ENCODE measurements at regions not wholly inside any gene's neighbourhood (a gene's known extent, or its start where the extent isn't known, plus 50 kb on each side); places are given as distances from the start of the nearest gene placed in this dataset.
"Not testable (repeated sequence)": the region's sequence is repeated elsewhere in the genome, so short reads cannot be mapped to it uniquely, and the experiment has no call there.

DNA sequence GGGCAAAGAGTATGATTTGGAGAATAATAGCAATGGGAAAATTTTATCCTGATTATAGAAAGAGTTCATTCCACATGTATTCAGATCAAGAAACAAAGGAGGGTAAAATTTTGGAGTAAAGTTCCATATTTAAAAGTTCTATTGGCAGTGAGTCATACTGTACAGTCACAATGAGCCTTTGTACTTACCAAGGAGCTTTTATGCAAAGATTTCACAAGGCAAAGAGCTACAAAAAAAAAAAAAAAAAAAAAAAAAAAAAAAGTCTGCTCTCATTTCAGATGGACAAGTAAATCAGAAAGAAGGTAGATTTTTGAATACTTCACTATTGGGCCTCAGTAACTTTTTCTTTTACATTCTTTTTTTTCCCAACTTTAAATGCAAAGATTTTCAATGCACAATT is 1802.2 kb upstream of the PIK3C3 start:
- Histone ChIP-seq H3K4me2 (ENCODE audit: low read length) (no peak overlapping the region), H3K9ac (ENCODE audit: low read length) (no peak overlapping the region), H3K36me3 (ENCODE audit: insufficient read depth, low read length) (no peaks in the 10 kb centered on the region), H3K9me2 (ENCODE audit: low read depth, low read length) (no peaks in the 10 kb centered on the region), H3K27ac (ENCODE audit: low read depth, low read length, poor library complexity, severe bottlenecking) (no peak overlapping the region), H3F3A (ENCODE audit: insufficient read depth, low read length) (no peaks in the 10 kb centered on the region), H3K4me1 (ENCODE audit: insufficient read depth, low read length, severe bottlenecking) (no peaks in the 10 kb centered on the region), H4K20me1 (ENCODE audit: insufficient read depth, low read length) (no peaks in the 10 kb centered on the region), H3K4me3 (ENCODE audit: low read depth, low read length, poor library complexity, severe bottlenecking) (no peak overlapping the region), H2AFZ (ENCODE audit: low read length) (no peak overlapping the region), H3K79me2 (ENCODE audit: insufficient read depth, low read length) (no peaks in the 10 kb centered on the region), H3K27me3 (ENCODE audit: insufficient read depth, low read length) (no peaks in the 10 kb centered on the region), H3K9me3 (ENCODE audit: low read length) (no peaks in the 10 kb centered on the region)
- no peak for TF ChIP-seq EZH2 (IDR thresholded peaks at IDR 0.05; ENCODE audit: borderline replicate concordance, low read length)
- TF ChIP-seq, protein P1, sequence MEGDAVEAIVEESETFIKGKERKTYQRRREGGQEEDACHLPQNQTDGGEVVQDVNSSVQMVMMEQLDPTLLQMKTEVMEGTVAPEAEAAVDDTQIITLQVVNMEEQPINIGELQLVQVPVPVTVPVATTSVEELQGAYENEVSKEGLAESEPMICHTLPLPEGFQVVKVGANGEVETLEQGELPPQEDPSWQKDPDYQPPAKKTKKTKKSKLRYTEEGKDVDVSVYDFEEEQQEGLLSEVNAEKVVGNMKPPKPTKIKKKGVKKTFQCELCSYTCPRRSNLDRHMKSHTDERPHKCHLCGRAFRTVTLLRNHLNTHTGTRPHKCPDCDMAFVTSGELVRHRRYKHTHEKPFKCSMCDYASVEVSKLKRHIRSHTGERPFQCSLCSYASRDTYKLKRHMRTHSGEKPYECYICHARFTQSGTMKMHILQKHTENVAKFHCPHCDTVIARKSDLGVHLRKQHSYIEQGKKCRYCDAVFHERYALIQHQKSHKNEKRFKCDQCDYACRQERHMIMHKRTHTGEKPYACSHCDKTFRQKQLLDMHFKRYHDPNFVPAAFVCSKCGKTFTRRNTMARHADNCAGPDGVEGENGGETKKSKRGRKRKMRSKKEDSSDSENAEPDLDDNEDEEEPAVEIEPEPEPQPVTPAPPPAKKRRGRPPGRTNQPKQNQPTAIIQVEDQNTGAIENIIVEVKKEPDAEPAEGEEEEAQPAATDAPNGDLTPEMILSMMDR (IDR thresholded peaks at IDR 0.05; ENCODE audit: low read length): no peak

DNA sequence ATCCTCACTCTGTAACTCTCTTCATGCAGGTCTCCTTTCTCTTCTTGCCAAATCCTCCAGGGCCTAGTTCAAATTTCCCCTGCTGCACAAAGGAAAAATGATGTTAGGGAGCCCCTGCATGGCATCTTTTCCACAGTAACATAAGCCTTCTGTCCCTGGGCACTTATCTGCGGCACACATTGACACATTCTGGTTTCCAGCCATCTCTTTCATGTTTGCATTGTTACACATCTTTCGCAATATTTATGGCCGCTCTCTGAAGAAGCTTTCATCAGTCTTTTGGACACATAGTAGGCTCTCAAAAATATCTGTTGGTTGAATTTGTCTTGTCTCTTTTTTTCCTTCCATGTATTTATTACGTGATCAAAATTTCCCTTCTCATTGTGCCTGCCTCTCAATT is 1806.1 kb upstream of the PIK3C3 start:
- H3K9ac ChIP-seq (ENCODE audit: low read length): no peak overlapping the region
- H2AFZ ChIP-seq (ENCODE audit: low read length): no peak overlapping the region
- no peaks in the 10 kb centered on the region for H3F3A ChIP-seq (ENCODE audit: insufficient read depth, low read length)
- no peak overlapping the region for H3K27ac ChIP-seq (ENCODE audit: low read depth, low read length, poor library complexity, severe bottlenecking)
- H3K4me2 ChIP-seq (ENCODE audit: low read length): no peak overlapping the region
- no peaks in the 10 kb centered on the region for H3K9me3 ChIP-seq (ENCODE audit: low read length)
- no peaks in the 10 kb centered on the region for H3K79me2 ChIP-seq (ENCODE audit: insufficient read depth, low read length)
- no peak overlapping the region for H3K4me3 ChIP-seq (ENCODE audit: low read depth, low read length, poor library complexity, severe bottlenecking)
- H3K4me1 ChIP-seq (ENCODE audit: insufficient read depth, low read length, severe bottlenecking): no peaks in the 10 kb centered on the region
- H3K27me3 ChIP-seq (ENCODE audit: insufficient read depth, low read length): no peaks in the 10 kb centered on the region
- no peaks in the 10 kb centered on the region for H4K20me1 ChIP-seq (ENCODE audit: insufficient read depth, low read length)
- no peaks in the 10 kb centered on the region for H3K36me3 ChIP-seq (ENCODE audit: insufficient read depth, low read length)
- H3K9me2 ChIP-seq (ENCODE audit: low read depth, low read length): no peaks in the 10 kb centered on the region
- no peak for TF ChIP-seq EZH2 (IDR thresholded peaks at IDR 0.05; ENCODE audit: borderline replicate concordance, low read length)
- TF ChIP-seq, protein P1 (IDR thresholded peaks at IDR 0.05; ENCODE audit: low read length): no peak

GRCh38 chr18:40133253-40133652 is 1821.8 kb upstream of the PIK3C3 start:
- TF ChIP-seq EZH2 (IDR thresholded peaks at IDR 0.05; ENCODE audit: borderline replicate concordance, low read length): no peak
- TF ChIP-seq, protein P1 (IDR thresholded peaks at IDR 0.05; ENCODE audit: low read length): no peak
- no peaks in the 10 kb centered on the region for H3F3A ChIP-seq (ENCODE audit: insufficient read depth, low read length)
- H3K4me3 ChIP-seq (ENCODE audit: low read depth, low read length, poor library complexity, severe bottlenecking): no peak overlapping the region
- no peaks in the 10 kb centered on the region for H3K9me3 ChIP-seq (ENCODE audit: low read length)
- no peaks in the 10 kb centered on the region for H3K36me3 ChIP-seq (ENCODE audit: insufficient read depth, low read length)
- H2AFZ ChIP-seq (ENCODE audit: low read length): no peak overlapping the region
- no peak overlapping the region for H3K9ac ChIP-seq (ENCODE audit: low read length)
- H3K4me2 ChIP-seq (ENCODE audit: low read length): no peak overlapping the region
- H3K9me2 ChIP-seq (ENCODE audit: low read depth, low read length): no peaks in the 10 kb centered on the region
- H3K27me3 ChIP-seq (ENCODE audit: insufficient read depth, low read length): no peaks in the 10 kb centered on the region
- no peak overlapping the region for H3K27ac ChIP-seq (ENCODE audit: low read depth, low read length, poor library complexity, severe bottlenecking)
- H4K20me1 ChIP-seq (ENCODE audit: insufficient read depth, low read length): no peaks in the 10 kb centered on the region
- no peaks in the 10 kb centered on the region for H3K79me2 ChIP-seq (ENCODE audit: insufficient read depth, low read length)
- no peaks in the 10 kb centered on the region for H3K4me1 ChIP-seq (ENCODE audit: insufficient read depth, low read length, severe bottlenecking)

DNA sequence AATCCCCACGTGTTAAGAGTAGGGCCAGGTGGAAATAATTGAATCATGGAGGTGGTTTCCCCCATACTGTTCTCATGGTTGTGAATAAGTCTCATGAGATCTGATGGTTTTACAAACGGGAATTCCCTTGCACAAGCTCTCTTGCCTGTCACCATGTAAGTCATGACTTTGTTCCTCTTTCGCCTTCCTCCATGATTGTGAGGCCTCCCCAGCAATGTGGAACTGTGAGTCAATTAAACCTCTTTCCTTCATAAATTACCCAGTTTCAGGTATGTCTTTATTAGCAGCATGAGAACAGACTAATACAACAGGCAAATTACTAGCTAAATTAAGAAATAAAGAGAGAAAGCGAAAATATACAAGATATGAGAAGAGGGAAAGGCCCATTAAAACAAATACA is 1822.6 kb upstream of the PIK3C3 start:
- not testable (repeated sequence) for H3K9me3 ChIP-seq (ENCODE audit: low read length); H3K4me1 ChIP-seq (ENCODE audit: insufficient read depth, low read length, severe bottlenecking); H3K9ac ChIP-seq (ENCODE audit: low read length); H3K36me3 ChIP-seq (ENCODE audit: insufficient read depth, low read length); H4K20me1 ChIP-seq (ENCODE audit: insufficient read depth, low read length); H3K4me3 ChIP-seq (ENCODE audit: low read depth, low read length, poor library complexity, severe bottlenecking); H3K4me2 ChIP-seq (ENCODE audit: low read length); H3K79me2 ChIP-seq (ENCODE audit: insufficient read depth, low read length); H2AFZ ChIP-seq (ENCODE audit: low read length); H3K9me2 ChIP-seq (ENCODE audit: low read depth, low read length); H3F3A ChIP-seq (ENCODE audit: insufficient read depth, low read length); H3K27ac ChIP-seq (ENCODE audit: low read depth, low read length, poor library complexity, severe bottlenecking); H3K27me3 ChIP-seq (ENCODE audit: insufficient read depth, low read length)
